KMS-11 (cell line): ENCODE measurements at regions not wholly inside any gene's neighbourhood (a gene's known extent, or its start where the extent isn't known, plus 50 kb on each side); places are given as distances from the start of the nearest gene placed in this dataset.

Source experiments
- H2AFZ ChIP-seq: fragments of 200-600 bp; sonication (generic); 2 replicates; pipeline ENCODE4 v1.6.1; 2016; ENCODE audit warnings: antibody characterized with exemption, mixed run types, low read depth
- H3K27ac ChIP-seq: fragments of 200-600 bp; sonication (generic); 2 replicates; pipeline ENCODE4 v1.6.1; 2016; ENCODE audit warnings: mild to moderate bottlenecking, mixed run types
- H3K27me3 ChIP-seq: fragments of 200-600 bp; sonication (generic); 2 replicates; pipeline ENCODE4 v1.6.1; 2017; ENCODE audit warnings: mild to moderate bottlenecking, low read depth, mixed run types, moderate library complexity; ENCODE audit not compliant: insufficient read depth
- H3K36me3 ChIP-seq: fragments of 200-600 bp; sonication (generic); 2 replicates; pipeline ENCODE4 v1.6.1; 2017; ENCODE audit warnings: mild to moderate bottlenecking, mixed run types; ENCODE audit not compliant: insufficient read depth
- H3K4me1 ChIP-seq: fragments of 200-600 bp; sonication (generic); 2 replicates; pipeline ENCODE4 v1.6.1; 2016; ENCODE audit warnings: mild to moderate bottlenecking, low read depth, mixed run types; ENCODE audit not compliant: poor library complexity, severe bottlenecking
- H3K4me2 ChIP-seq: fragments of 200-600 bp; sonication (generic); 2 replicates; pipeline ENCODE4 v1.7.0; 2016; ENCODE audit warnings: mild to moderate bottlenecking, mixed run types
- H3K4me3 ChIP-seq: fragments of 200-600 bp; sonication (generic); IDR thresholded peaks from 2 replicates; pipeline ENCODE4 v1.6.1; 2017; ENCODE audit warnings: low read depth, low read length, mixed read lengths; ENCODE audit not compliant: insufficient read depth
- H3K79me2 ChIP-seq: fragments of 200-600 bp; sonication (generic); 2 replicates; pipeline ENCODE4 v1.6.1; 2016; ENCODE audit warnings: low read depth, mixed run types; ENCODE audit not compliant: insufficient read depth
- H3K9ac ChIP-seq: fragments of 200-600 bp; sonication (generic); 2 replicates; pipeline ENCODE4 v1.6.1; 2016; ENCODE audit warnings: mild to moderate bottlenecking, mixed run types
- H4K20me1 ChIP-seq: fragments of 200-600 bp; sonication (generic); 2 replicates; pipeline ENCODE4 v1.6.1; 2016; ENCODE audit warnings: mild to moderate bottlenecking, mixed run types; ENCODE audit not compliant: insufficient read depth
- CTCF ChIP-seq: fragments of 200-600 bp; sonication (generic); conservative IDR thresholded peaks from 2 replicates; pipeline ENCODE4 v1.6.1; 2017; ENCODE audit warnings: low read depth, mild to moderate bottlenecking, antibody characterized with exemption, low read length, moderate library complexity, mixed read lengths

- H3K79me2 ChIP-seq = no peaks in the 10 kb centered on the region
- no peak overlapping the region for H3K9ac ChIP-seq
- H3K4me1 ChIP-seq = no peaks in the 10 kb centered on the region
- no peaks in the 10 kb centered on the region for H4K20me1 ChIP-seq
- H2AFZ ChIP-seq = no peak overlapping the region
- H3K4me2 ChIP-seq = no peak overlapping the region
- no peak overlapping the region for H3K4me3 ChIP-seq
- H3K36me3 ChIP-seq = no peaks in the 10 kb centered on the region
- TF ChIP-seq CTCF = no peak
- H3K27me3 ChIP-seq = no peaks in the 10 kb centered on the region
- no peak overlapping the region for H3K27ac ChIP-seq
Observed at GRCh38 chr5:58151414-58151813, 308.5 kb downstream of the PLK2 start.

- no peak overlapping the region for H3K27ac ChIP-seq
- no peaks in the 10 kb centered on the region for H3K79me2 ChIP-seq
- TF ChIP-seq CTCF = no peak
- no peak overlapping the region for H3K4me3 ChIP-seq
- H3K4me2 ChIP-seq = no peak overlapping the region
- no peaks in the 10 kb centered on the region for H3K36me3 ChIP-seq
- no peak overlapping the region for H2AFZ ChIP-seq
- H3K4me1 ChIP-seq = no peaks in the 10 kb centered on the region
- no peaks in the 10 kb centered on the region for H4K20me1 ChIP-seq
- H3K9ac ChIP-seq = no peak overlapping the region
- no peaks in the 10 kb centered on the region for H3K27me3 ChIP-seq
Observed at GRCh38 chr5:58150926-58151325, 309.0 kb downstream of the PLK2 start.

GRCh38 chr5:58149746-58150145 is 310.1 kb downstream of the PLK2 start:
- H3K27me3 ChIP-seq = no peaks in the 10 kb centered on the region
- no peak for TF ChIP-seq CTCF
- H3K27ac ChIP-seq = no peak overlapping the region
- H4K20me1 ChIP-seq = no peaks in the 10 kb centered on the region
- H3K36me3 ChIP-seq = no peaks in the 10 kb centered on the region
- H3K4me3 ChIP-seq = no peak overlapping the region
- H3K4me2 ChIP-seq = no peak overlapping the region
- no peaks in the 10 kb centered on the region for H3K79me2 ChIP-seq
- no peaks in the 10 kb centered on the region for H3K4me1 ChIP-seq
- no peak overlapping the region for H3K9ac ChIP-seq
- no peak overlapping the region for H2AFZ ChIP-seq

GRCh38 chr5:58149345-58149744 is 310.5 kb downstream of the PLK2 start:
- no peaks in the 10 kb centered on the region for H4K20me1 ChIP-seq
- no peak for TF ChIP-seq CTCF
- H3K4me2 ChIP-seq = no peak overlapping the region

More at GRCh38 chr5:58149345-58149744, 310.5 kb downstream of the PLK2 start:
- Histone ChIP-seq H3K27me3 (no peaks in the 10 kb centered on the region), H3K9ac (no peak overlapping the region), H3K79me2 (no peaks in the 10 kb centered on the region), H3K27ac (no peak overlapping the region), H2AFZ (no peak overlapping the region), H3K4me3 (no peak overlapping the region), H3K4me1 (no peaks in the 10 kb centered on the region), H3K36me3 (no peaks in the 10 kb centered on the region)
